Vagina (tissue), 2 donors: ENCODE measurements at regions not wholly inside any gene's neighbourhood (a gene's known extent, or its start where the extent isn't known, plus 50 kb on each side); places are given as distances from the start of the nearest gene placed in this dataset.

Experiments used
- DNase-seq, 2 donors: peaks; one replicate each; pipeline ENCODE4 v3.0.0-alpha.2; 2017; ENCODE audit errors: extremely low spot score in 2 of 2
- H3K27ac ChIP-seq: fragments of 200-600 bp; sonication (generic); one replicate; pipeline ENCODE4 v1.5.1; 2019
- H3K27me3 ChIP-seq: fragments of 200-600 bp; sonication (generic); one replicate; pipeline ENCODE4 v1.5.1; 2019
- H3K36me3 ChIP-seq, 2 donors: fragments of 200-600 bp; sonication (generic); one replicate each; pipeline ENCODE4 v1.5.1; 2017 to 2019
- H3K4me1 ChIP-seq: fragments of 200-600 bp; sonication (generic); one replicate; pipeline ENCODE4 v1.5.1; 2019
- H3K4me3 ChIP-seq, 2 donors: fragments of 200-600 bp; sonication (generic); 1 replicate in 1 of 2; 2 replicates in 1 of 2; pipeline ENCODE4 v1.5.1; 2016 to 2019
- H3K9me3 ChIP-seq: fragments of 200-600 bp; sonication (generic); one replicate; pipeline ENCODE4 v1.5.1; 2019
- POLR2A ChIP-seq, 2 donors: fragments of 450-650 bp; IDR thresholded peaks; one replicate each; pipeline ENCODE4 v1.6.1; 2017; ENCODE audit warnings: antibody characterized with exemption in 2 of 2, mild to moderate bottlenecking in 2 of 2, moderate library complexity in 2 of 2
- POLR2AphosphoS5 ChIP-seq, 2 donors: sonication (generic); formaldehyde crosslinking; IDR thresholded peaks; one replicate each; pipeline ENCODE4 v1.9.0; 2017; ENCODE audit warnings: antibody characterized with exemption in 2 of 2, mild to moderate bottlenecking in 2 of 2, low read depth in 1 of 2; ENCODE audit not compliant: insufficient read depth in 1 of 2
- intact Hi-C: fragments of 100-400 bp; cut with DNase I; formaldehyde crosslinking; loops from one replicate; pipeline ENCODE4 v1.15.1; 2023
- TF ChIP-seq, protein P1 (sequence below), 3 experiments: fragments of 450-650 bp in 2 of 3; fragments of 200-600 bp in 1 of 3; sonication (generic) in 1 of 3; IDR thresholded peaks; one replicate each; pipeline ENCODE4 v1.5.1; 2017 to 2019; ENCODE audit warnings: antibody characterized with exemption in 3 of 3, mild to moderate bottlenecking in 2 of 3, moderate library complexity in 2 of 3

GRCh38 chr1:8251635-8252034 lies 66.3 kb upstream of the SLC45A1 start:
- TF ChIP-seq POLR2A (IDR thresholded peaks at IDR 0.05): no peak
- TF ChIP-seq, protein P1, sequence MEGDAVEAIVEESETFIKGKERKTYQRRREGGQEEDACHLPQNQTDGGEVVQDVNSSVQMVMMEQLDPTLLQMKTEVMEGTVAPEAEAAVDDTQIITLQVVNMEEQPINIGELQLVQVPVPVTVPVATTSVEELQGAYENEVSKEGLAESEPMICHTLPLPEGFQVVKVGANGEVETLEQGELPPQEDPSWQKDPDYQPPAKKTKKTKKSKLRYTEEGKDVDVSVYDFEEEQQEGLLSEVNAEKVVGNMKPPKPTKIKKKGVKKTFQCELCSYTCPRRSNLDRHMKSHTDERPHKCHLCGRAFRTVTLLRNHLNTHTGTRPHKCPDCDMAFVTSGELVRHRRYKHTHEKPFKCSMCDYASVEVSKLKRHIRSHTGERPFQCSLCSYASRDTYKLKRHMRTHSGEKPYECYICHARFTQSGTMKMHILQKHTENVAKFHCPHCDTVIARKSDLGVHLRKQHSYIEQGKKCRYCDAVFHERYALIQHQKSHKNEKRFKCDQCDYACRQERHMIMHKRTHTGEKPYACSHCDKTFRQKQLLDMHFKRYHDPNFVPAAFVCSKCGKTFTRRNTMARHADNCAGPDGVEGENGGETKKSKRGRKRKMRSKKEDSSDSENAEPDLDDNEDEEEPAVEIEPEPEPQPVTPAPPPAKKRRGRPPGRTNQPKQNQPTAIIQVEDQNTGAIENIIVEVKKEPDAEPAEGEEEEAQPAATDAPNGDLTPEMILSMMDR (IDR thresholded peaks at IDR 0.05): no peak
- no peak for TF ChIP-seq POLR2AphosphoS5 (IDR thresholded peaks at IDR 0.05; ENCODE audit: insufficient read depth in 1 of 2, low read depth in 1 of 2)
- Histone ChIP-seq H3K4me3 (no peak overlapping the region), H3K27ac (no peak overlapping the region), H3K27me3 (no peaks in the 10 kb centered on the region), H3K36me3 (no peaks in the 10 kb centered on the region), H3K9me3 (no peaks in the 10 kb centered on the region), H3K4me1 (no peaks in the 10 kb centered on the region)
- DNase-seq: no peak
- intact Hi-C loops: no loop called here

GRCh38 chr1:8249838-8250237 lies 68.1 kb upstream of the SLC45A1 start:
- intact Hi-C loops: no loop called here
- H3K27ac ChIP-seq: no peak overlapping the region
- no peaks in the 10 kb centered on the region for H3K9me3 ChIP-seq
- no peaks in the 10 kb centered on the region for H3K27me3 ChIP-seq
- DNase-seq: no peak
- no peaks in the 10 kb centered on the region for H3K36me3 ChIP-seq
- H3K4me3 ChIP-seq: no peak overlapping the region
- H3K4me1 ChIP-seq: no peaks in the 10 kb centered on the region
- TF ChIP-seq POLR2AphosphoS5 (IDR thresholded peaks at IDR 0.05; ENCODE audit: insufficient read depth in 1 of 2, low read depth in 1 of 2): no peak
- TF ChIP-seq, protein P1 (IDR thresholded peaks at IDR 0.05): no peak
- no peak for TF ChIP-seq POLR2A (IDR thresholded peaks at IDR 0.05)

GRCh38 chr1:8247811-8248436 lies 70.0 kb upstream of the SLC45A1 start:
- H3K27me3 ChIP-seq: no peaks in the 10 kb centered on the region
- TF ChIP-seq POLR2AphosphoS5 (IDR thresholded peaks at IDR 0.05; ENCODE audit: insufficient read depth in 1 of 2, low read depth in 1 of 2) (no peak), POLR2A (IDR thresholded peaks at IDR 0.05) (no peak)
- TF ChIP-seq, protein P1 (IDR thresholded peaks at IDR 0.05): no peak
- H3K27ac ChIP-seq: no peak overlapping the region
- H3K4me3 ChIP-seq: no peak overlapping the region
- no peak for DNase-seq
- no peaks in the 10 kb centered on the region for H3K36me3 ChIP-seq
- intact Hi-C loops: no loop called here
- no peaks in the 10 kb centered on the region for H3K9me3 ChIP-seq
- H3K4me1 ChIP-seq: no peaks in the 10 kb centered on the region

- DNase-seq: no peak
- Histone ChIP-seq H3K36me3 (no peaks in the 10 kb centered on the region), H3K27me3 (no peaks in the 10 kb centered on the region), H3K4me1 (no peaks in the 10 kb centered on the region), H3K9me3 (no peaks in the 10 kb centered on the region), H3K27ac (no peak overlapping the region), H3K4me3 (no peak overlapping the region)
- intact Hi-C loops: no loop called here
- TF ChIP-seq, protein P1 (IDR thresholded peaks at IDR 0.05): no peak
- TF ChIP-seq POLR2A (IDR thresholded peaks at IDR 0.05) (no peak), POLR2AphosphoS5 (IDR thresholded peaks at IDR 0.05; ENCODE audit: insufficient read depth in 1 of 2, low read depth in 1 of 2) (no peak)
These were observed 73.6 kb upstream of the SLC45A1 start for GRCh38 chr1:8244304-8244703.

GRCh38 chr1:8242498-8242897 lies 75.4 kb upstream of the SLC45A1 start:
- Histone ChIP-seq H3K4me1 (peaks cover 7% of the 10 kb centered on the region), H3K9me3 (no peaks in the 10 kb centered on the region), H3K4me3 (no peak overlapping the region), H3K36me3 (no peaks in the 10 kb centered on the region), H3K27ac (no peak overlapping the region), H3K27me3 (no peaks in the 10 kb centered on the region)
- TF ChIP-seq, protein P1 (IDR thresholded peaks at IDR 0.05): no peak
- TF ChIP-seq POLR2A (IDR thresholded peaks at IDR 0.05) (no peak), POLR2AphosphoS5 (IDR thresholded peaks at IDR 0.05; ENCODE audit: insufficient read depth in 1 of 2, low read depth in 1 of 2) (no peak)
- no peak for DNase-seq
- intact Hi-C loops: no loop called here
